ENCODE measurements at regions not wholly inside any gene's neighbourhood (a gene's known extent, or its start where the extent isn't known, plus 50 kb on each side); places are given as distances from the start of the nearest gene placed in this dataset.

- intact Hi-C loops (cut with DNase I; ENCODE audit: low total_unique reads): no loop called here
- 25 to 48% methylated on average over 2 to 3 of the region's 3 CpGs for WGBS, 2 donors
- TF ChIP-seq POLR2A (IDR thresholded peaks at IDR 0.05) (no peak), CTCF (IDR thresholded peaks at IDR 0.05) (no peak)
- H3K4me3 ChIP-seq (ENCODE audit: low read depth, poor library complexity, severe bottlenecking): no peak overlapping the region
- no peak for DNase-seq (ENCODE audit: low spot score in 2 of 2)
Observed at GRCh38 chr10:44172883-44173607, 211.9 kb downstream of the CXCL12 start.

- TF ChIP-seq CTCF (IDR thresholded peaks at IDR 0.05) (no peak), POLR2A (IDR thresholded peaks at IDR 0.05) (no peak)
- DNase-seq (ENCODE audit: low spot score in 2 of 2): no peak
- intact Hi-C loops (cut with DNase I; ENCODE audit: low total_unique reads): no loop called here
- no peak overlapping the region for H3K4me3 ChIP-seq (ENCODE audit: low read depth, poor library complexity, severe bottlenecking)
- WGBS, 2 donors: 71 to 98% methylated on average over 4 of the region's 4 CpGs
Observed at GRCh38 chr10:44171765-44172164, 213.1 kb downstream of the CXCL12 start.

GRCh38 chr10:44168478-44168877, 216.4 kb downstream of the CXCL12 start:
- no peak overlapping the region for H3K4me3 ChIP-seq (ENCODE audit: low read depth, poor library complexity, severe bottlenecking)
- intact Hi-C loops (cut with DNase I; ENCODE audit: low total_unique reads): no loop called here
- WGBS, 2 donors: 75 to 78% methylated on average over 5 of the region's 5 CpGs
- no peak for DNase-seq (ENCODE audit: low spot score in 2 of 2)
- TF ChIP-seq POLR2A (IDR thresholded peaks at IDR 0.05) (no peak), CTCF (IDR thresholded peaks at IDR 0.05) (no peak)

GRCh38 chr10:44167752-44168151, 217.1 kb downstream of the CXCL12 start:
- intact Hi-C loops (cut with DNase I; ENCODE audit: low total_unique reads): no loop called here
- no peak for TF ChIP-seq POLR2A (IDR thresholded peaks at IDR 0.05)
- no peak for TF ChIP-seq CTCF (IDR thresholded peaks at IDR 0.05)
- 77 to 79% methylated on average over 6 of the region's 6 CpGs for WGBS, 2 donors
- no peak for DNase-seq (ENCODE audit: low spot score in 2 of 2)
- H3K4me3 ChIP-seq (ENCODE audit: low read depth, poor library complexity, severe bottlenecking): no peak overlapping the region

GRCh38 chr10:44166441-44166840, 218.5 kb downstream of the CXCL12 start:
- intact Hi-C loops (cut with DNase I; ENCODE audit: low total_unique reads): no loop called here
- DNase-seq (ENCODE audit: low spot score in 2 of 2): no peak
- no peak overlapping the region for H3K4me3 ChIP-seq (ENCODE audit: low read depth, poor library complexity, severe bottlenecking)
- TF ChIP-seq CTCF (IDR thresholded peaks at IDR 0.05): no peak
- TF ChIP-seq POLR2A (IDR thresholded peaks at IDR 0.05): no peak
- 85 to 96% methylated on average over 1 of the region's 1 CpG for WGBS, 2 donors
